ENCODE measurements at regions not wholly inside any gene's neighbourhood (a gene's known extent, or its start where the extent isn't known, plus 50 kb on each side); places are given as distances from the start of the nearest gene placed in this dataset.

- Histone ChIP-seq H3K9me3 (ENCODE audit: control insufficient read depth, insufficient read depth, low read length) (no peaks in the 10 kb centered on the region), H3K4me1 (ENCODE audit: control insufficient read depth, insufficient read depth, low read length) (peaks cover 2% of the 10 kb centered on the region; the same call in 1 of the 2 replicates)
Measured at GRCh38 chr6:156725712-156726111, 51.5 kb upstream of the ARID1B start.

GRCh38 chr6:156720691-156721685 lies 56.2 kb upstream of the ARID1B start:
- Histone ChIP-seq H3K36me3 (ENCODE audit: control insufficient read depth, insufficient read depth, low read length) (no peaks in the 10 kb centered on the region), H3K9me3 (ENCODE audit: control insufficient read depth, insufficient read depth, low read length) (no peaks in the 10 kb centered on the region), H3K4me3 (ENCODE audit: low read length) (no peak overlapping the region), H3K27ac (ENCODE audit: low read length) (no peak overlapping the region), H3K27me3 (ENCODE audit: control insufficient read depth, insufficient read depth, low read length) (no peaks in the 10 kb centered on the region), H3K4me1 (ENCODE audit: control insufficient read depth, insufficient read depth, low read length) (peaks cover 4% of the 10 kb centered on the region)
- peak; percentile 71 for DNase-seq (ENCODE audit: low read depth, low spot score)
- WGBS (ENCODE audit: insufficient coverage, insufficient read length), result no CpG with 5 or more reads among the region's 17 CpGs

More at GRCh38 chr6:156725712-156726111, 51.5 kb upstream of the ARID1B start:
- Histone ChIP-seq H3K27ac (ENCODE audit: low read length) (no peak overlapping the region), H3K36me3 (ENCODE audit: control insufficient read depth, insufficient read depth, low read length) (no peaks in the 10 kb centered on the region), H3K27me3 (ENCODE audit: control insufficient read depth, insufficient read depth, low read length) (no peaks in the 10 kb centered on the region), H3K4me3 (ENCODE audit: low read length) (no peak overlapping the region)
- DNase-seq (ENCODE audit: low read depth, low spot score), result no peak

- Histone ChIP-seq H3K36me3 (ENCODE audit: control insufficient read depth, insufficient read depth, low read length) (no peaks in the 10 kb centered on the region), H3K4me3 (ENCODE audit: low read length) (no peak overlapping the region), H3K4me1 (ENCODE audit: control insufficient read depth, insufficient read depth, low read length) (peaks cover 4% of the 10 kb centered on the region), H3K27me3 (ENCODE audit: control insufficient read depth, insufficient read depth, low read length) (no peaks in the 10 kb centered on the region), H3K27ac (ENCODE audit: low read length) (no peak overlapping the region), H3K9me3 (ENCODE audit: control insufficient read depth, insufficient read depth, low read length) (no peaks in the 10 kb centered on the region)
- DNase-seq (ENCODE audit: low read depth, low spot score), result no peak
- WGBS (ENCODE audit: insufficient coverage, insufficient read length), result no CpG with 5 or more reads among the region's 50 CpGs
Measured at GRCh38 chr6:156719720-156720563, 57.2 kb upstream of the ARID1B start.

GRCh38 chr6:156719395-156719719 lies 57.8 kb upstream of the ARID1B start:
- H3K4me3 ChIP-seq (ENCODE audit: low read length), result no peak overlapping the region

GRCh38 chr6:156718647-156719394 lies 58.4 kb upstream of the ARID1B start:
- no peak overlapping the region for H3K4me3 ChIP-seq (ENCODE audit: low read length)
- no peak for DNase-seq (ENCODE audit: low read depth, low spot score)
- H3K36me3 ChIP-seq (ENCODE audit: control insufficient read depth, insufficient read depth, low read length), result no peaks in the 10 kb centered on the region
- H3K4me1 ChIP-seq (ENCODE audit: control insufficient read depth, insufficient read depth, low read length), result peaks cover 4% of the 10 kb centered on the region
- H3K9me3 ChIP-seq (ENCODE audit: control insufficient read depth, insufficient read depth, low read length), result no peaks in the 10 kb centered on the region
- H3K27ac ChIP-seq (ENCODE audit: low read length), result no peak overlapping the region
- no CpG with 5 or more reads among the region's 18 CpGs for WGBS (ENCODE audit: insufficient coverage, insufficient read length)
- no peaks in the 10 kb centered on the region for H3K27me3 ChIP-seq (ENCODE audit: control insufficient read depth, insufficient read depth, low read length)

More at GRCh38 chr6:156719395-156719719, 57.8 kb upstream of the ARID1B start:
- no peaks in the 10 kb centered on the region for H3K36me3 ChIP-seq (ENCODE audit: control insufficient read depth, insufficient read depth, low read length)
- H3K27ac ChIP-seq (ENCODE audit: low read length), result no peak overlapping the region
- no CpG with 5 or more reads among the region's 13 CpGs for WGBS (ENCODE audit: insufficient coverage, insufficient read length)
- no peak for DNase-seq (ENCODE audit: low read depth, low spot score)
- H3K9me3 ChIP-seq (ENCODE audit: control insufficient read depth, insufficient read depth, low read length), result no peaks in the 10 kb centered on the region
- H3K4me1 ChIP-seq (ENCODE audit: control insufficient read depth, insufficient read depth, low read length), result peaks cover 4% of the 10 kb centered on the region
- no peaks in the 10 kb centered on the region for H3K27me3 ChIP-seq (ENCODE audit: control insufficient read depth, insufficient read depth, low read length)

GRCh38 chr6:156717542-156717941 lies 59.6 kb upstream of the ARID1B start:
- H3K36me3 ChIP-seq (ENCODE audit: control insufficient read depth, insufficient read depth, low read length), result no peaks in the 10 kb centered on the region
- no peaks in the 10 kb centered on the region for H3K9me3 ChIP-seq (ENCODE audit: control insufficient read depth, insufficient read depth, low read length)
- H3K27ac ChIP-seq (ENCODE audit: low read length), result no peak overlapping the region
- no peak for DNase-seq (ENCODE audit: low read depth, low spot score)
- no peak overlapping the region for H3K4me3 ChIP-seq (ENCODE audit: low read length)
- H3K27me3 ChIP-seq (ENCODE audit: control insufficient read depth, insufficient read depth, low read length), result no peaks in the 10 kb centered on the region
- no CpG with 5 or more reads among the region's 5 CpGs for WGBS (ENCODE audit: insufficient coverage, insufficient read length)
- peaks cover 4% of the 10 kb centered on the region for H3K4me1 ChIP-seq (ENCODE audit: control insufficient read depth, insufficient read depth, low read length)

GRCh38 chr6:156715839-156716238 lies 61.3 kb upstream of the ARID1B start:
- H3K36me3 ChIP-seq (ENCODE audit: control insufficient read depth, insufficient read depth, low read length), result no peaks in the 10 kb centered on the region
- H3K4me1 ChIP-seq (ENCODE audit: control insufficient read depth, insufficient read depth, low read length), result peaks cover 2% of the 10 kb centered on the region
- H3K27ac ChIP-seq (ENCODE audit: low read length), result no peak overlapping the region
- DNase-seq (ENCODE audit: low read depth, low spot score), result no peak
- H3K9me3 ChIP-seq (ENCODE audit: control insufficient read depth, insufficient read depth, low read length), result no peaks in the 10 kb centered on the region
- no peak overlapping the region for H3K4me3 ChIP-seq (ENCODE audit: low read length)
- H3K27me3 ChIP-seq (ENCODE audit: control insufficient read depth, insufficient read depth, low read length), result no peaks in the 10 kb centered on the region
- WGBS (ENCODE audit: insufficient coverage, insufficient read length), result no CpG with 5 or more reads among the region's 5 CpGs

GRCh38 chr6:156713548-156713947 lies 63.6 kb upstream of the ARID1B start:
- Histone ChIP-seq H3K36me3 (ENCODE audit: control insufficient read depth, insufficient read depth, low read length) (no peaks in the 10 kb centered on the region), H3K27ac (ENCODE audit: low read length) (no peak overlapping the region), H3K4me3 (ENCODE audit: low read length) (no peak overlapping the region), H3K27me3 (ENCODE audit: control insufficient read depth, insufficient read depth, low read length) (no peaks in the 10 kb centered on the region), H3K9me3 (ENCODE audit: control insufficient read depth, insufficient read depth, low read length) (no peaks in the 10 kb centered on the region), H3K4me1 (ENCODE audit: control insufficient read depth, insufficient read depth, low read length) (no peaks in the 10 kb centered on the region)
- DNase-seq (ENCODE audit: low read depth, low spot score), result no peak
- no CpG with 5 or more reads among the region's 5 CpGs for WGBS (ENCODE audit: insufficient coverage, insufficient read length)

GRCh38 chr6:156710479-156710878 lies 66.7 kb upstream of the ARID1B start:
- Histone ChIP-seq H3K9me3 (ENCODE audit: control insufficient read depth, insufficient read depth, low read length) (no peaks in the 10 kb centered on the region), H3K27me3 (ENCODE audit: control insufficient read depth, insufficient read depth, low read length) (no peaks in the 10 kb centered on the region; the same call in 1 of the 2 replicates), H3K36me3 (ENCODE audit: control insufficient read depth, insufficient read depth, low read length) (no peaks in the 10 kb centered on the region), H3K4me3 (ENCODE audit: low read length) (no peak overlapping the region), H3K27ac (ENCODE audit: low read length) (no peak overlapping the region), H3K4me1 (ENCODE audit: control insufficient read depth, insufficient read depth, low read length) (no peaks in the 10 kb centered on the region)
- no peak for DNase-seq (ENCODE audit: low read depth, low spot score)
- no CpG with 5 or more reads among the region's 4 CpGs for WGBS (ENCODE audit: insufficient coverage, insufficient read length)

- Histone ChIP-seq H3K27me3 (ENCODE audit: control insufficient read depth, insufficient read depth, low read length) (no peaks in the 10 kb centered on the region; the same call in 1 of the 2 replicates), H3K4me3 (ENCODE audit: low read length) (no peak overlapping the region), H3K27ac (ENCODE audit: low read length) (no peak overlapping the region), H3K9me3 (ENCODE audit: control insufficient read depth, insufficient read depth, low read length) (no peaks in the 10 kb centered on the region), H3K4me1 (ENCODE audit: control insufficient read depth, insufficient read depth, low read length) (no peaks in the 10 kb centered on the region), H3K36me3 (ENCODE audit: control insufficient read depth, insufficient read depth, low read length) (no peaks in the 10 kb centered on the region)
- no CpG with 5 or more reads among the region's 3 CpGs for WGBS (ENCODE audit: insufficient coverage, insufficient read length)
- DNase-seq (ENCODE audit: low read depth, low spot score), result no peak
Measured at GRCh38 chr6:156707818-156708217, 69.4 kb upstream of the ARID1B start.
